OCI-LY7 (cell line): ENCODE measurements at regions not wholly inside any gene's neighbourhood (a gene's known extent, or its start where the extent isn't known, plus 50 kb on each side); places are given as distances from the start of the nearest gene placed in this dataset.

ENCODE experiments used
- CTCF ChIP-seq: fragments of 200-600 bp; sonication (generic); conservative IDR thresholded peaks from 2 replicates; pipeline ENCODE4 v1.5.1; 2014; ENCODE audit warnings: mild to moderate bottlenecking, antibody characterized with exemption, low read length, moderate library complexity, mixed read lengths
- EZH2phosphoT487 ChIP-seq: fragments of 200-600 bp; sonication (generic); IDR thresholded peaks from 2 replicates; pipeline ENCODE4 v1.6.1; 2018; ENCODE audit warnings: low read depth, borderline replicate concordance, mild to moderate bottlenecking, mixed run types, antibody characterized with exemption, low read length, moderate library complexity, mixed read lengths

GRCh38 chr5:86030753-86031152, 587.0 kb upstream of the COX7C start:
- no peak for TF ChIP-seq EZH2phosphoT487
- TF ChIP-seq CTCF: no peak
